ENCODE measurements at regions not wholly inside any gene's neighbourhood (a gene's known extent, or its start where the extent isn't known, plus 50 kb on each side); places are given as distances from the start of the nearest gene placed in this dataset.

DNA sequence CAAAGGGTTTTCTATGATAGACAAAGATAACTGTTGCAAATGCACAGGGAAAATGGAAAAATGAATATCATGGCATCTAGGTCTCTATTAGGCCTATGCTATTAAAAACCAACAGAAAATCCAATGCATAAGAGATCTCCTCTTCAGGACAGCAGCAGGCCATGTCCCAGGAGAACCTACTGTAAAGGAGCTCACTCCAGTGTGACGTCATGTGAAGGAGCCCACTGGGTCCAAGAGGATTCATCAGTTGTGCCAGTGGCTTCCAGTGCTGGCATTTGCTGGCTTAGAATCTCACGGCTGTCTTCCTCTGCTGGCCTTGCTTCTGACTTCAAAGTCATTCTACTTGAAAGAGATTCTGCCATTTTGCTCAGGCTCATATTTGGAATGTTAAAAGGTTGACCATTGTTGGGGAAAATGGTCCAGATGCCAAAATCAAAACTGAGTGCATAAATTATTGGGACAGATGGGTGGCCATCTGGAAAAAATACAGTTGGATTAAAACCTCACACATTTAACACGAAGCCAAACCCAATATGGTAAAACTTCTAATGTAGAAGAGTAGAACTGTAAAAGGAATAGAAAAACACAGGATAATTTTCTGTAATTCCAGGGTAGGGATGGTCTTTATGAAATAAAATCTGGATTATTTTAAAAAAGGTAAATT, 75.4 kb upstream of the ARID2 start:
- no peaks in the 10 kb centered on the region for H3K27me3 ChIP-seq (ENCODE audit: control insufficient read depth, insufficient read depth, low read length)
- H3K36me3 ChIP-seq (ENCODE audit: control insufficient read depth in 2 of 3, insufficient read depth in 3 of 3, low read length in 3 of 3), result no peaks in the 10 kb centered on the region
- H3K9ac ChIP-seq (ENCODE audit: low read length in 3 of 3), result no peak overlapping the region
- intact Hi-C loops (cut with DNase I), result no loop called here
- H3K9me3 ChIP-seq (ENCODE audit: control insufficient read depth in 2 of 3, insufficient read depth in 1 of 3, low read length in 3 of 3), result no peaks in the 10 kb centered on the region
- no peak for FAIRE-seq
- H3K4me1 ChIP-seq (ENCODE audit: control insufficient read depth in 2 of 3, insufficient read depth in 2 of 3, low read depth in 1 of 3, low read length in 3 of 3), result no peaks in the 10 kb centered on the region
- TF ChIP-seq, protein P1, sequence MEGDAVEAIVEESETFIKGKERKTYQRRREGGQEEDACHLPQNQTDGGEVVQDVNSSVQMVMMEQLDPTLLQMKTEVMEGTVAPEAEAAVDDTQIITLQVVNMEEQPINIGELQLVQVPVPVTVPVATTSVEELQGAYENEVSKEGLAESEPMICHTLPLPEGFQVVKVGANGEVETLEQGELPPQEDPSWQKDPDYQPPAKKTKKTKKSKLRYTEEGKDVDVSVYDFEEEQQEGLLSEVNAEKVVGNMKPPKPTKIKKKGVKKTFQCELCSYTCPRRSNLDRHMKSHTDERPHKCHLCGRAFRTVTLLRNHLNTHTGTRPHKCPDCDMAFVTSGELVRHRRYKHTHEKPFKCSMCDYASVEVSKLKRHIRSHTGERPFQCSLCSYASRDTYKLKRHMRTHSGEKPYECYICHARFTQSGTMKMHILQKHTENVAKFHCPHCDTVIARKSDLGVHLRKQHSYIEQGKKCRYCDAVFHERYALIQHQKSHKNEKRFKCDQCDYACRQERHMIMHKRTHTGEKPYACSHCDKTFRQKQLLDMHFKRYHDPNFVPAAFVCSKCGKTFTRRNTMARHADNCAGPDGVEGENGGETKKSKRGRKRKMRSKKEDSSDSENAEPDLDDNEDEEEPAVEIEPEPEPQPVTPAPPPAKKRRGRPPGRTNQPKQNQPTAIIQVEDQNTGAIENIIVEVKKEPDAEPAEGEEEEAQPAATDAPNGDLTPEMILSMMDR (IDR thresholded peaks at IDR 0.05; ENCODE audit: borderline replicate concordance, extremely low read depth, insufficient read depth), result no peak
- DNase-seq, result no peak
- H3K27ac ChIP-seq (ENCODE audit: low read depth in 2 of 2, low read length in 2 of 2), result no peak overlapping the region
- H3K4me3 ChIP-seq (ENCODE audit: low read length in 3 of 3), result no peak overlapping the region

DNA sequence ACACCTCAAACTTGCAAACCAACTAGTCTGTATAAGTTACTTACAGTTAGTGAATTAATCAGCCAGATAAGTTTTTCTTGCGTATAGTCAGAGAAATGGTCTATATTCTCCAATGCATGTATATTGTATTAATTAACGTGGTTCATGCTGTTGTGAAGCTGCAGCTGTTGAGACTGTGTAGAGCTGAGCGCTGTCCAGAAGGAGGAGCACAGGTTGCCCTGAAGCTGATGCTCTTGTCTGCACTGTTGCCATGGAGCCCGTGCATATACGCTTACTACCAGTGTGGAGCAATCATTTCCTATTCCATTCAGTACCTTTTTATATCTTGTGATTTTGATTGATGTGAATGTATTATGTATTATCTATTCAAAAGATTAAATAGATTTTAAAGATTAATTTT, 74.3 kb upstream of the ARID2 start:
- FAIRE-seq, result no peak
- Histone ChIP-seq H3K9ac (ENCODE audit: low read length in 3 of 3) (no peak overlapping the region), H3K27me3 (ENCODE audit: control insufficient read depth, insufficient read depth, low read length) (no peaks in the 10 kb centered on the region), H3K4me3 (ENCODE audit: low read length in 3 of 3) (no peak overlapping the region), H3K9me3 (ENCODE audit: control insufficient read depth in 2 of 3, insufficient read depth in 1 of 3, low read length in 3 of 3) (no peaks in the 10 kb centered on the region), H3K27ac (ENCODE audit: low read depth in 2 of 2, low read length in 2 of 2) (no peak overlapping the region), H3K4me1 (ENCODE audit: control insufficient read depth in 2 of 3, insufficient read depth in 2 of 3, low read depth in 1 of 3, low read length in 3 of 3) (no peaks in the 10 kb centered on the region), H3K36me3 (ENCODE audit: control insufficient read depth in 2 of 3, insufficient read depth in 3 of 3, low read length in 3 of 3) (no peaks in the 10 kb centered on the region)
- TF ChIP-seq, protein P1 (IDR thresholded peaks at IDR 0.05; ENCODE audit: borderline replicate concordance, extremely low read depth, insufficient read depth), result peak; percentile 17
- intact Hi-C loops (cut with DNase I), result no loop called here
- peak in 2 of 5 donors; percentile 22 to 32 for DNase-seq

DNA sequence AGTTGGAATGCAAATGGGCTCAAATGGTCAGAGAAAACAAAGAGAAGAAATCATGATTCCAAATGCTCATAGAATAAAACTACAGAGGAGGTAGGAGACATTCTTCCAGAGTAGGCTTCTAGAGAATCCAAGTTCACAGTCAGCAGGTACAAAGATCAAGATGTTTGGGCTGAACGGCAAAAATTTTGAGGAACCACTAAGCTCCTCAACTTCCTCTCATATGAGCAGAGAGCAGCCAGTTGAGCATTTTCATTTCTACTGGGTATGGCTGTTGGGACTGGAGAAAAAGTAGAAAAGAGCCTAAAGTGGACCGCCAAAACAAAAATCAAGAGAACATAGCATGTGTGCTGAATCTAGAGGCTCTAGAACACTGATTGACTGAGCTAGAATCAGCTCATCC, 73.8 kb upstream of the ARID2 start:
- Histone ChIP-seq H3K4me3 (ENCODE audit: low read length in 3 of 3) (no peak overlapping the region), H3K27me3 (ENCODE audit: control insufficient read depth, insufficient read depth, low read length) (no peaks in the 10 kb centered on the region), H3K4me1 (ENCODE audit: control insufficient read depth in 2 of 3, insufficient read depth in 2 of 3, low read depth in 1 of 3, low read length in 3 of 3) (no peaks in the 10 kb centered on the region), H3K9ac (ENCODE audit: low read length in 3 of 3) (no peak overlapping the region), H3K9me3 (ENCODE audit: control insufficient read depth in 2 of 3, insufficient read depth in 1 of 3, low read length in 3 of 3) (no peaks in the 10 kb centered on the region), H3K27ac (ENCODE audit: low read depth in 2 of 2, low read length in 2 of 2) (no peak overlapping the region), H3K36me3 (ENCODE audit: control insufficient read depth in 2 of 3, insufficient read depth in 3 of 3, low read length in 3 of 3) (no peaks in the 10 kb centered on the region)
- DNase-seq, result no peak
- no peak for FAIRE-seq
- intact Hi-C loops (cut with DNase I), result no loop called here
- TF ChIP-seq, protein P1 (IDR thresholded peaks at IDR 0.05; ENCODE audit: borderline replicate concordance, extremely low read depth, insufficient read depth), result no peak

DNA sequence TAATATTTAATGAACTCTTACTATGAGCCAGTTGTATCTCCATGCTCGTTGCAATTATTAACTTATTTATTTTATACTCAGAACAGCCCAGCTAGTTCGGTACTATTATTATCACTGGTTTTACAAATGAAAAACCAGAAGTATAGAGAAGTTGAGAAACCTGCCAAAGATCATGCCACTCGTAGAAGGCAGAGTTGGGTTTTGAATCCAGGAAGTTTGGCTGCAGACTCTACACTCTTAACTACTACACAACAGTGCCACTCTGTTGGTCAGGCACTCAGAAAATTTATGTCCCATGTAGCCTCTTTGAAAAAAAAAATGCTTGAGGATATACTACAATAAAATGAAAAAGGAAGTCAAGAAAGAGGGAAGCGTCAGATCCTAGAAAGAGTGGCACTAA, 71.5 kb upstream of the ARID2 start:
- no peak overlapping the region for H3K9ac ChIP-seq (ENCODE audit: low read length in 3 of 3)
- H3K9me3 ChIP-seq (ENCODE audit: control insufficient read depth in 2 of 3, insufficient read depth in 1 of 3, low read length in 3 of 3), result no peaks in the 10 kb centered on the region
- TF ChIP-seq, protein P1 (IDR thresholded peaks at IDR 0.05; ENCODE audit: borderline replicate concordance, extremely low read depth, insufficient read depth), result no peak
- intact Hi-C loops (cut with DNase I), result no loop called here
- no peaks in the 10 kb centered on the region for H3K36me3 ChIP-seq (ENCODE audit: control insufficient read depth in 2 of 3, insufficient read depth in 3 of 3, low read length in 3 of 3)
- no peak overlapping the region for H3K27ac ChIP-seq (ENCODE audit: low read depth in 2 of 2, low read length in 2 of 2)
- H3K27me3 ChIP-seq (ENCODE audit: control insufficient read depth, insufficient read depth, low read length), result no peaks in the 10 kb centered on the region
- H3K4me3 ChIP-seq (ENCODE audit: low read length in 3 of 3), result no peak overlapping the region
- FAIRE-seq, result no peak
- peak in 1 of 5 donors; percentile 7 for DNase-seq
- no peaks in the 10 kb centered on the region for H3K4me1 ChIP-seq (ENCODE audit: control insufficient read depth in 2 of 3, insufficient read depth in 2 of 3, low read depth in 1 of 3, low read length in 3 of 3)
